ENCODE measurements at regions not wholly inside any gene's neighbourhood (a gene's known extent, or its start where the extent isn't known, plus 50 kb on each side); places are given as distances from the start of the nearest gene placed in this dataset.

DNA sequence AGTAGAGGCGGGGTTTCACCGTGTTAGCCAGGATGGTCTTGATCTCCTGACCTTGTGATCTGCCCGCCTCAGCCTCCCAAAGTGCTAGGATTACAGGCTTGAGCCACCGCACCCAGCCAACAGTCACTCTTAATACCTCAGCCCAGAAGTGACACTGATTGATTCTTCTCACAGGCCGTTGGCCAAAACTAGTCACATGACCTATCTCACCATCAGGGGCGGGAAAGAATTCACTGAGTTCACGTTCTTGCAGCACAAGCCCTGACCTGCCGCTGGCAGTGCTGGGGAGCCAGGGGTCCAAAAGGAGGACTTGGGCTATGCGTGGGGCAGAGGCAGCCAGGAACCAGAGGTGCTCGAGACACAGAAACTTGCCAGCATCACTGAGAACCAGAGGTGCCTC lies 55.0 kb upstream of the CPLX2 start:
- TF ChIP-seq, protein P1, sequence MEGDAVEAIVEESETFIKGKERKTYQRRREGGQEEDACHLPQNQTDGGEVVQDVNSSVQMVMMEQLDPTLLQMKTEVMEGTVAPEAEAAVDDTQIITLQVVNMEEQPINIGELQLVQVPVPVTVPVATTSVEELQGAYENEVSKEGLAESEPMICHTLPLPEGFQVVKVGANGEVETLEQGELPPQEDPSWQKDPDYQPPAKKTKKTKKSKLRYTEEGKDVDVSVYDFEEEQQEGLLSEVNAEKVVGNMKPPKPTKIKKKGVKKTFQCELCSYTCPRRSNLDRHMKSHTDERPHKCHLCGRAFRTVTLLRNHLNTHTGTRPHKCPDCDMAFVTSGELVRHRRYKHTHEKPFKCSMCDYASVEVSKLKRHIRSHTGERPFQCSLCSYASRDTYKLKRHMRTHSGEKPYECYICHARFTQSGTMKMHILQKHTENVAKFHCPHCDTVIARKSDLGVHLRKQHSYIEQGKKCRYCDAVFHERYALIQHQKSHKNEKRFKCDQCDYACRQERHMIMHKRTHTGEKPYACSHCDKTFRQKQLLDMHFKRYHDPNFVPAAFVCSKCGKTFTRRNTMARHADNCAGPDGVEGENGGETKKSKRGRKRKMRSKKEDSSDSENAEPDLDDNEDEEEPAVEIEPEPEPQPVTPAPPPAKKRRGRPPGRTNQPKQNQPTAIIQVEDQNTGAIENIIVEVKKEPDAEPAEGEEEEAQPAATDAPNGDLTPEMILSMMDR (IDR thresholded peaks at IDR 0.05; ENCODE audit: insufficient read depth, low read length): no peak
- TF ChIP-seq, protein P2, sequence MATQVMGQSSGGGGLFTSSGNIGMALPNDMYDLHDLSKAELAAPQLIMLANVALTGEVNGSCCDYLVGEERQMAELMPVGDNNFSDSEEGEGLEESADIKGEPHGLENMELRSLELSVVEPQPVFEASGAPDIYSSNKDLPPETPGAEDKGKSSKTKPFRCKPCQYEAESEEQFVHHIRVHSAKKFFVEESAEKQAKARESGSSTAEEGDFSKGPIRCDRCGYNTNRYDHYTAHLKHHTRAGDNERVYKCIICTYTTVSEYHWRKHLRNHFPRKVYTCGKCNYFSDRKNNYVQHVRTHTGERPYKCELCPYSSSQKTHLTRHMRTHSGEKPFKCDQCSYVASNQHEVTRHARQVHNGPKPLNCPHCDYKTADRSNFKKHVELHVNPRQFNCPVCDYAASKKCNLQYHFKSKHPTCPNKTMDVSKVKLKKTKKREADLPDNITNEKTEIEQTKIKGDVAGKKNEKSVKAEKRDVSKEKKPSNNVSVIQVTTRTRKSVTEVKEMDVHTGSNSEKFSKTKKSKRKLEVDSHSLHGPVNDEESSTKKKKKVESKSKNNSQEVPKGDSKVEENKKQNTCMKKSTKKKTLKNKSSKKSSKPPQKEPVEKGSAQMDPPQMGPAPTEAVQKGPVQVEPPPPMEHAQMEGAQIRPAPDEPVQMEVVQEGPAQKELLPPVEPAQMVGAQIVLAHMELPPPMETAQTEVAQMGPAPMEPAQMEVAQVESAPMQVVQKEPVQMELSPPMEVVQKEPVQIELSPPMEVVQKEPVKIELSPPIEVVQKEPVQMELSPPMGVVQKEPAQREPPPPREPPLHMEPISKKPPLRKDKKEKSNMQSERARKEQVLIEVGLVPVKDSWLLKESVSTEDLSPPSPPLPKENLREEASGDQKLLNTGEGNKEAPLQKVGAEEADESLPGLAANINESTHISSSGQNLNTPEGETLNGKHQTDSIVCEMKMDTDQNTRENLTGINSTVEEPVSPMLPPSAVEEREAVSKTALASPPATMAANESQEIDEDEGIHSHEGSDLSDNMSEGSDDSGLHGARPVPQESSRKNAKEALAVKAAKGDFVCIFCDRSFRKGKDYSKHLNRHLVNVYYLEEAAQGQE (IDR thresholded peaks at IDR 0.05; ENCODE audit: insufficient replicate concordance, low read depth): no peak
- TF ChIP-seq POLR2AphosphoS5 (IDR thresholded peaks at IDR 0.05; ENCODE audit: low read depth): no peak
